GM19023 (cell line): ENCODE measurements at regions not wholly inside any gene's neighbourhood (a gene's known extent, or its start where the extent isn't known, plus 50 kb on each side); places are given as distances from the start of the nearest gene placed in this dataset.

Experiments used
- ATAC-seq: cut with Tn5 transposase; IDR thresholded peaks from one replicate; pipeline ENCODE4 v1.9.1; 2021; ENCODE audit warnings: mild to moderate bottlenecking, moderate library complexity; ENCODE audit not compliant: unreplicated experiment

DNA sequence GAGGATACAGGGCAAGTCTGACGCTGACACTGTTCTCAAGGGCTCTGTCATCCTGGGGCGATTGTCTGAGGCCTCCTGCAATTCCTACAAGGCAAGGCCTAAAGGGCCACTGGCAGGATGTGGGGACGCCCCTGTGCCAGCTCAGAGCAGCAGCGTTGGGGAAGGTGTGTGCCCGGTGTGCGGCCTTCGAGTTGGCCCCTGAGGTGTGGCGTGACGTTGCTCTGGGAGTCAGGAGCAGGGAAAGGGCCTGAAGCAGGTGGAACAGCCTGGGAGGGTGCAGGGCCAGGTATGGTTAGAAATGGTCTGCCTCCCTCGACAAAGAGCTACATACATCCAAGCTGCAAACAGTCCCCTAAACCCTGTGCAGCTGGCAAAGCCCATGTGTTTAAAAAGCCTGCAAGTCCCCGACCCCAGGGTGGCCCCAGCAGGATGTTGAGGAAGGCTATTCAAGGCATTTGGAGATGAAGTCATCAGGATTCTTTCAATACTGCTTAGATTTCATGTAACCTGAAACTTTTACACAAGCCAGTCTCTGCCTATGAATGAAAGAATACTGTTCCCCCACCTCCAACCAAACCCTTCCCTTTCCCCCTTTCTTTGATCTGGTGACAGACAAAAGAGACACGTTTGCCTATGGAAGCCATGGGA is 142.5 kb upstream of the TNS3 start:
- ATAC-seq: no peak

DNA sequence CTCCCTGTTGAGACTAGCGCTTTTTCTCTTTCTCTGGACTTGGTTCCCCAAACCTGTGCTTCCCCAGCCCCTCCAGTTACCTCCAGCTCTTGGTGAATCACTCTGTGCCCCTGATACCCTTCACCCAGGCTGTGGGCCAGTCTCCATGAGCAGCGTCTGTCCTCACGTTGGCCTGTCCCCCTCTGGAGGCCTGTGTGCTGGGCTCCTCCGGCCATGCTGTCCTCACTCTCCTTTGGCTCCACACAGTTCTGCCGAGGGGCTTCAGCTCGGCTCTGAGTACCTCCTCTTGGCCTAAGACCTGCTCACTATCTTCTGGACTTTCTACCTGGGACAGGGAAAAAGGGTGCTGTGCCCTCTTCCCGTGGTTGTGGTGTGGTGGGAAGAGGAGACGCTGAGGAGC is 140.2 kb upstream of the TNS3 start:
- ATAC-seq: no peak

DNA sequence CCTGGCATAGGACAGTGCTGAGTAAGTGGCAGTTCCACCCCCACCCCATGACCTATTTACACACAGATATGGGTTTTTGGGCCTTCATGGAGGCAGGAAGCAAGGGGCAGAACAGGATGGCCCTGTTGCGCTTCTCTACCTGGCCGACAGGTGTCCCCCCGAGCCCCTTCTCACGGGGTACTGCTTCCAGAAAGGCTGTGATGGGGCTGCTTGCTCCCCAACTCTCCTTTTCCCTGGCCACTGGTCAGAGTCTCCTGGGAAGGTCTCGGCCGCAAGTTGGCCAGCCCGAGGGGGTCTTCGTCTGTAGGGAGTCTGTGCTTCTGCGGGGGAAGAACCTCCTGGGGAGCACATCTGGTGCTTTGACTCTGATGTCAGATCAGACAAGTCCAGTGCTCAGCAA is 139.8 kb upstream of the TNS3 start:
- ATAC-seq: no peak

DNA sequence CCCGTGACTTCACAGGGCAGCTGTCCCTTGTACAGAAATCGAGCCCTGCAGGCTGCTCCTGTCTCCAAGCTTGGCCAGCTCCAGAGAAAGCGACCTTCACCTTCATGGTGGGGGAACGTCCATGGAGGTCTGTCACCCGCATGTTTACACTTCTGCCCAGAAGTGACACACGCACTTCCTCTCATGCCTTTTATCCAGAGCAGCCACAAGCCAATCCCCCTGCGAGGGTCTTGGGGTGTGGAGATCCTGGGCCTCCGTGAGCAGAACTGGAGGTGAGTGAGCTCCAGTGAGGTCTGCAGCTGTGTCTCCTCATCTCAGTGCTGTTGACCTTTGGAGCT is 139.0 kb upstream of the TNS3 start:
- ATAC-seq: no peak

DNA sequence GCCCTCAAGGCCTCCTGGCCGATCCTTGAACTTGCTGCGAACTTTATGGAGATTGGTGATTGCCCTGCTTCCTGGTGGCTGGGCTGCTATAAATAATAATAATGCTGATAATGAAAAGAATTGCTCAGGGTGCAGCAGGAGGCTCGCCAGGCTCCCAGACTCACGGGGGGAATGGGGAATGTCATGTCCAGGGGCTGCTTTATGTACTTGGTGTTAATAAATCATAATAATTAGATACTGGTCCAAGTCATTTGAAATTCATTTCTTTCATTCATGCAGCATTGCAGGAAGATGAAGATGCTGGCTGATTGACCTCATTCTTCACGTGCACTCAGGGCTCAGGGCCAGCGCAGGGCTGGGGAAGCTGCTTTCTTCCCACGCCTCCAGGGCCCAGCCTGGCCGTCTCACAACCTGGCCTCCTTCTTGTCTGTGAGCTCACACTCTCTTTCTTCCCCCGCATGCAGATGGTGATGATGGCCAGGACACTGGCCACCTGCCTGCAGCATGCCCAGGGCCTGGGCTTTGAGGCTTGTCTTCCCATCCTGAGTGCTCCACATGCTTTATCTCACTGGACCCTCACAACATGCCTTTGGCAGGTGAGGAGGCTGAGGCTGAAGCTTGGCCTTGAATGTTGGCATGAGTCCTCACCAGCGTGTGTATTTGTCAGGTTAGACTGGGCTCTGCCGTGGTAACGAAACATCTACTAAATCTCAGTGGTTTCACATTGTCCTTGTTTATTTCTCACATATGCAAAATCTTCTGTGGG is 138.4 kb upstream of the TNS3 start:
- ATAC-seq: peak; percentile 81

DNA sequence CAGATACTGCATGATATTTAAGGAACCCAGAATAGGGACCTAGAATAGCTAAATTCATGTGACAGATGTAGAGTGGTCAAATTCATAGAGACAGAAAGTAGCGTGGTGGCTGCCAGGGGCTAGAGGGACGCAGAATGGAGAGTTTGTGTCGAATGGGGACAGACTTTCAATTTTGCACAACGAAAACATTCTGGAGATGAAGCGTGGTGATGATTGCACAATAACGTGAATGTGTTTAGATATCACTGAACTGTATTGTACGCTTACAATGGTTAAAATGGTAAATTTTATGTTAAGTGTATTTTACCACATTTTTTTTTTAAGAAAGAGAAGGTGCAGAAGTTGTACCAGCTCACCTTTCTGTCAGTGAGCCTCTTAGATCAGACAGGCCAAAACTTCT is 137.8 kb upstream of the TNS3 start:
- no peak for ATAC-seq

DNA sequence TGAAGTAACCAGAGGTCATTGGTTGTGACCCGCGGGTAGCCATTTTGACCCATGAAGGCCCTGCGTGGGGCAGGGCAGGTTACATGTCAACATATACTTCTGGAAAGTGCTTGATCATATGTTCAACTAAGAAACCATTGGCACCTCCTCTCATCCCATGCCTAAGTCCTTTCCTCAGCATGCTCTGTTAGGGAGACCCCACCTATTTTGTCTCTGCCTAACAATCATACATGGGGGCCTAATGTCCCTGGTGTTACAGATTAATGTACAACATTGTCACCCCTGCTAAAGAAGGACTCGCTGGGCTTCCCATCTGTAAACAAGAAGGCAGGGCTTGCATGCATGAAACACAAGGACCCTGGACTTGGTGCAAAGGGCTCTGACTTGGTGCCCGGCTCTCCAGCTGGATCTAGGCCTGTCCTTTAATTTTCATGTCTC is 133.7 kb upstream of the TNS3 start:
- ATAC-seq: peak; percentile 11

DNA sequence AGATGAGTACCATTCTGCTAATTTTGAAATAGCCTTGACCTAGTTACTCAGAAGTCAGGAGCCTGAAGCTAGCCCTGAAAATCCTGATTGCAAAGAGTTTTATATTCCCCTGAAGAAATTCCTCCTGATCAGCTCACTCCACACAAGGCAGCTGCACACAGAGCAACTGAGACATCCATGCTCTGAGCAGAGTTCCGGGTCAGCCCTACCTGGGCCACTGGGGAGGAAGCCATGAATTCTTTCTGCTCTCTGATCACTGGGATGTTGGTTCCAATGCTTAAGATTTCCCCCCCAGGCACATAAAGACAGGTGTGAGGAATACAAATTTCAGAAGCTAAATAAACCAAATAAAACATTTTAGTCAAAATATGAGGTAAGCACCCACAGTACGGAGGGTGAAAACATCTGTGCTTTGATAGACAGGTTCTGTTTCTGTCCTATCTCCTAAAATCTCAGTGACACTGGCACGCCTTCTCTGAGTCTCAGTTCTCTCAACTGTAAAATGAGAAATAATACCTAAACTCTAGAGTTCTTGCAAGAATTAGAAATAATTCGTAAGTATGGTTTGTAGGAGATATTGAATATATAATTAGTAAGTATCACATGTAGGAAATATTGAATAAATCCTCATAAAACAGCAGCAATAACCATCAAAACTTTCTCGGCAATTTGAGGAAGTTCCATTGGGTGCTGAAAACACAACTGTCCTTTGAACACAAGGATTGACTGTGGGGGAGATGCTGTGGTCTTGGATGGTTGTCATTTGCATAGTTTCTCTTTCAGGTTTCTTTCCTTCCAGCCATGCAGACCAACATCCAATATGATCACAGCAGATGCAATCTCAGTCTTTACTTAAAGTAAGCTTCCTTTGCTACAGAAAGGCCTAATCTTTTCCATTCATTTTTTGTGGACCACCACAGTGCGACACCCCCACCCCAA is 133.0 kb upstream of the TNS3 start:
- ATAC-seq: peak; percentile 96

DNA sequence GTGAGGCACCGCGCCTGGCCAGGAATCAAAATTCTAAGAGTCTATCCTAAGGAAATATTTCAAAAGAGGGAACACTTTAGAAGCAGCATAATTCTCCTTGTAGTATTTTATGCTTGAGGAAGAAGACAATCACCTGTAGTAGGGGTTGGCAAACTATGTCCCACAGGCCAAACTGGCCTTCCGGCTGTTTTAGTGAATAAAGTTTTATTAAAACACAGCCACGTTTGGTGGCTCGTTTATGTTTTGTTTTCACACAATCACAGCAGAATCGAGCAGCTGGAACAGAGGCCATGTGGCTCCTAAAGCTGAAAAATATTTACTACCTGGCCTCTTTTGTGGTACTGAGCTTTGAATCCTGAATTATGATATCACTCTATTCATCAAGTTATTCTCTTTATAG is 131.7 kb upstream of the TNS3 start:
- ATAC-seq: no peak

DNA sequence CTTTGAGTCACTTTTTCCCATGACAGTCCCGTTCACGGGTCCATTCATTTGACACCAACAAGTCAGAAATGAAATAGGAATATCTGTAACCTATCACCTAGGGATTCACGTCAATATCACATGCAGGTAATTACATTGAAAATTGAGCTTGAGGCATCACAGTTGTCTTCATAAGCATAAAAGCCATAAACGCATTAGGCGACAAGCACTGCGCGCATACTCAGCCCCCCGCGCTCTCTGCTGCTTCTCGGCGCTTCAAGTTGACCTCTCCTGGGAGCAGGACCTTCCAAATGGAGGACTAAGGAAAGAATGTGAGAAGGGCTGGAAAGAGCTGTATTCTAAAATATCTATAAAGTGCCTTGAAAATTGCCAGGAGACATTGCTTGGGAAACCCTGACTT is 130.5 kb upstream of the TNS3 start:
- no peak for ATAC-seq

DNA sequence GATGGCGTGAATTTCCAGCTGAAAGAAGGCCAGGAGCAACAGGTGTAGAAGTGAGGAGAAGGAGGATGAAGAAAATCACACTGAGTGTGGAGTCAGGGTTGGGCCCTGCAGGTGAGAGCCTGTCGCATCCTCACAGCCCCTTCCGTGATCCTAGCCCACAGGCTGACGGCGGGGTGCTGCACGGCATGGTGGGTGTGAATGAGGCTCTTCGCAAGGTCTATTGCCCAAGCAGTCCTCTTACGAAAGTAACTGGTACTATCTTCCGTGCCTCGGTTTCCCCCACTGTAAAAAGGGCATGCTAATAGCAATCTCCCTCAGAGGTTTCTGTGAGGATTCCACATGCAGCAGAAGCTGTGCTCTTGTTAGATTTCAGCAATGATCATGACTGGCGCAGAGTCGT is 129.9 kb upstream of the TNS3 start:
- ATAC-seq: no peak

DNA sequence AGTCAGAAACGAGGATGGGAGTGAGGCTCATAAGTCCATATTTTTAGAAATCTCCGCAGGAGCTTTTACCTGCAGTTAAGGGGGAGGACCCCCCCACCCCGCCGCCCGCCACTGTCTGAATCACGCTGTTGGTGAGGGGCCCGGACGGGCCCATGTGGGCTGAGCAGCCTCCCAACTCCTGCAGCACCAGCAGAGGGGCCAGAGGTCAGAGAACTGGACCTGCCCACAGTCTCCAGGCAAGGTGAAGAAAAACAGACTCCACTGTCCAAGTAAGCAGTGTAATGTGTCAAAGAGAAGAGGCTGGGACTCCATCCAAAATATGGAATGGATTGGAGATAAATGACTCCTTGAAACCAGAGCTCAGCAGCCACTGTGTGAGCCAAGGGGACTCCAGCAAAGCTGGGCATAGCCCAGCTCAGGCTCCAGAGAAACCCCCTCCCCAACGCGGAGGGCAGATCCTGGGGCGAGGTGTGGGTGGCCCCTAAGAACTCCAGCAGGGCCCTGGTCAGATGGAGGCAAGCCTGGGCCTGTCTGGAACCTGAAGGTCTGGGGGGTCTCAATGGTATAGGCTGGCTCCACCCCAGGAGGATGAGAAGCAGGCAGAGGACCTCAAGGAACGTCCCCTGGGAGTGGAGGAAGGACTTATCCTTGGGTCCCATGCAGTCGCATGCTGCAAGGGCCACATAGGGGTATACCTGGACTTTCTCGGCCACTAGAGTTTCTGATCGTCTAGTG is 128.5 kb upstream of the TNS3 start:
- ATAC-seq: no peak

DNA sequence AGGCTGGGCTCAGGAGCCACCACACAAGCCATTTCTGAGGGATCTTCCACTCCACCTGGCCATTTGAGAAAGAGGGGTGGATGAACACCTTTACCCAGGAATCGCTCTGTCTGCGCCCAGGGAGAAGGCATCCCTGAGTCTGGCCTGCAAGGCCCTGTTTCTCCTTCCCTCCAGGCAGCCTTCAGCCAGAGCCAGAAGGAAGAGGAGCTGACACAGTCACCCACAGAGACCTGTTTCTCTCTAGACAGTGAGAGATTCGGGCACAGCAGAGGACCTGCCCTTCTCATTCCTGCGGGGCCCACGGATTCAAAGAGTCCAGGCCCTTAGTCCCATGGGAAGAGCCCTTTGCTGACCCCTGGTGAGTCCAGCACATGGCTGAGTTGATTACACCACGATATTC is 127.5 kb upstream of the TNS3 start:
- no peak for ATAC-seq

DNA sequence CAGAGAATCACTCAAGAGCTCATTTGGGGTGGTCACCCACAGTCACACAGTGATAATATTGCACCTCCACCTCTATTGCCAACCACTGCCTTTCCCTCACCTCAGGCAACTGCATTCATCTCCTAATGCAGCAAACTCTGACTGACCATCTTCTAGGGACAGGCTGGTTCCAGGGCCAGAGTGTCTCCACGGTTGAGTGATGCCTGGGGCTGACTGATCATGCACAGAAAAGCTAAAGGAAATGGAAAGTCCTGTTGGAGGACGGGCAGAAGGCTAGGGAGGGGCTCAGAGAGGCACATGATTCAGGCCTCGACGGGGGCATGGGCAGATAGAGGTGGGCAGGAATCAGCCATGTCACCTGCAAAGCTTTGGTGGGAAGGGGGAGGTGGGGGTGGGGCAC is 127.1 kb upstream of the TNS3 start:
- no peak for ATAC-seq

DNA sequence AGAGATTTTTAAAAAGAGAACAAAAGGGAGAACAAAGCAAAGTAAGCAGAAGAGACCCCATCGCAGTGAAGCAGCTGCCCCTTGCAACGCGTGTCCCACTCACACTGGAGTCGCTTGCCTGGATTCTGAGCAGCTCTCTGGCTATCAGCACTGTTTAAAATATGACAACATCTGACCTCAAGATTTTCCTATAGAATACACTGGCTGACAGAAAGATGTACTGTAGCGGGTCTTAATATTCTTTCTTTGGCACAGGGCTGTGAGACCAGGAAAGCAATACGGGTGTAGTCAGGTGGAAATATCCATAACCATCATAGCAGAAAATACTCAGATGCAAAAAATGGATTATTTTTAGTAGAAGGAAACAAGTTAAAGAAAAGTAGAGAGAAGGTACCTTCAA is 125.7 kb upstream of the TNS3 start:
- ATAC-seq: no peak

DNA sequence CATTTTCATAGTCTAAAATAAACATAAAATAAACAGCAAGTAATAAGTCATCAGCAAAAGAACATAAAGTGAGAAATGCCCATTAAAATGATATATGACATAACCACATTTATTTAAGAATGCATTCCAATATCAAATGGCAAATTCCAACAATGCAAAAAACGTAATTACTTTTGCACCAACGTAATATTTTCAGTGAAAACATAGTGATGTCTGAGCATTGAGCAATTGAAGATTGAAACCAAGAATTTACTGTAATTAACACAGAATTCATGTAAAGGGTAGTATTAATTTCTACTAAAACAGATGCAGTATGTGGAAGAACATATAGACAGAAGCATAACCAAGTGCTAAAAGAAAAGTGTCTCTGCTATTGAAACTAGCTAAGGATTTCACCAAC is 123.0 kb upstream of the TNS3 start:
- no peak for ATAC-seq

DNA sequence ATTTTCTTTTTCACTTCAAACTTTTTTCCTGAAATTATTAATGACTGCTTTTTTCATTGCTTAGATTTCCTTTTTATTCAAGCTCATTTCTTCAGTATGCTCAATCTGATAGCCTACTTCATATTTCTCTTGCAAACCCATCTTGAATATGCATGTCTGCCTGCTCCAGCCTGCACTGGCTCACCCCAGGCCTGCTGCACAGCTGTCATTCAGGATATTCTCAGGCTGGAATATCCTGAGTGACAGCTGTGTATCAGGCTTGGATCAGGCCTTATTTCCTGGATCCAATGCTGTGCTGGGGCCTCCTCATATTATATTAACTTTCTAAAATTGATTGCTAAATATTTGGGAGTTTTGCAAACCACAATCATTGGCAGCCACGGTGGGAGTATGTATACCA is 120.2 kb upstream of the TNS3 start:
- ATAC-seq: no peak

DNA sequence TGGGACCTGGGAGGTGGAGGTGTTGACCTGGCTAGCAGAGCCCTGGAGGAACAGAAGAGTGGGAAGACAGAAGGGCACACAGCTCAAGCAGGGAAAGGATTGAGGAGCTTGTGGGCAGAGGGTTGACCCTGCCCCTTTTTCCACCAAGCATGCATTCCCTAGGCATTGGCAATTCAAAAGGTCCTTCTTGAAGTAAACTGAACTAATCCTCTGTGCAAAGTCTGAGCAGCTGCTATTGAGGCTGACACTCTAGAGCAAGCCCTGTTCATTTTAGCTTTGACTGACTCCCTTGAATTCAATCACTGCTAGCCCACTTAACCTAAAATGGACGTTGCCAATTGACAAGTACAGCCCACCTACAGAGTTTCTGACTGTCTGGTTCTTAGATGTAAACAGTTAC is 116.5 kb upstream of the TNS3 start:
- no peak for ATAC-seq

DNA sequence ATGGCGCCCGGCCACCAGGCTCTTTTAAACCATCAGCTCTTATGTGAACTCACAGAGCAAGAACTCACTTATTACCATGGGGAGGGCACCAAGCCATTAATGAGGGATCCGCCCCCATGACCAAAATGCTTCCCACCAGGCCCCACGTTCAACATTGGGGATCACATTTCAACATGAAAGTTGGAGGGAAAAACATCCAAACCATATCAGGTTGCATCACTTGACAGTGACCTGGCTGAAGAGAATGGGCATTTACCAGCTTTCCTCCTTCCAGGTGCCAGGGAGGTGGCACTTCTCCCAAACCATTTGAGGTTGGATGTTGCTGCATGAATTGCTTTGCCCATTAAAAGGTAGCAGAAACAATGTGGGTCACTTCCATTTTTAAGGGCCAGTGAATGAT is 115.6 kb upstream of the TNS3 start:
- ATAC-seq: no peak

DNA sequence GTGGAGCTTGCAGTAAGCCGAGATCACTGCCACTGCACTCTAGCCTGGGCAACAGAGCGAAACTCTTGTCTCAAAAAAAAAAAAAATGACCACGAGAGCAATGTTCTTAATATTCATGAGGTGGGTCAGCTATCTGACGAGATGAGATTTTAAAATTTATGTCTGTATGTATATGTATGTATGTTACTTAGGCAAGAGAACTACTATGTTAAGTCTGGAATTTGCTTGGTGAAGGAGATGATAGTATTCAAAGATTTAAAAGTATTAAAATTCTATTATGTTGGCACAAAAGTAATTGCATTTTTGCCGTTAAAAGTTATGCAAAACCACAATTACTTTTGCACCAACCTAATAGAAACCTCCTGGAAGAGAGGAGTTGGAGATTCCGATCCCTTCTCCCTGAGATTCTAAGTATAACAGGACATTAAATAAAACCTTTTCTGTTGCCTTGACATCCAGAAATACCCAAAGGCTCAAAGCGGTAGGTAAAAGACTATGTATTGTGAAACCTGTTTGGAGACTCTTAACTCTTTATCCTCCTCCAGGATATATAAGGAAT is 114.3 kb upstream of the TNS3 start:
- no peak for ATAC-seq

DNA sequence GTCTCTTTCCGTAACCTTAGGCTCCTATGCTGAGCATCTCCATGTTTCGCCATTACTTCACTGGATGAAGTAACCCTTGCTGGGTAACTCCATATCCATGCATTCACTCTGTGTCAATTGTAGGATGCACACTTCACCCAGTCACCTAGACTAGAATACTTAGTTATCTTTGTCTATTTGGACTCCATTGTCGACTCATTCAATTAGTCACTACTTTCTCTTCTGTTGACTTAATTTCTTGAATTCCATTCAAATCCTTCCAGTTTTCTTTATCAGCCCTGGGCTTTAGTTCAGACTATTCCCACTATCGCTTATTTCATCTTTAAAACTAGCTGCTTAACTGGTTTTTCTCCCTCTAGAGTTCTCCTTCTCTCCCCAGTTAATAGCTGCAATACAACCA is 111.3 kb upstream of the TNS3 start:
- no peak for ATAC-seq
